ENCODE measurements at regions not wholly inside any gene's neighbourhood (a gene's known extent, or its start where the extent isn't known, plus 50 kb on each side); places are given as distances from the start of the nearest gene placed in this dataset.
"Not testable (repeated sequence)": the region's sequence is repeated elsewhere in the genome, so short reads cannot be mapped to it uniquely, and the experiment has no call there.

- ChIA-PET POLR2A (ENCODE audit: low non-redundant PET) (no interaction called here), CTCF (no interaction called here)
- H3K27ac ChIP-seq = no peak overlapping the region
- DNase-seq (ENCODE audit: low spot score) = no peak
- TF ChIP-seq CTCF (conservative IDR thresholded peaks at IDR 0.05; ENCODE audit: low read depth) = no peak
These were observed 421.5 kb upstream of the MDGA2 start for GRCh38 chr14:48096897-48097296.

- DNase-seq (ENCODE audit: low spot score) = no peak
- ChIA-PET POLR2A (ENCODE audit: low non-redundant PET) (no interaction called here), CTCF (no interaction called here)
- TF ChIP-seq CTCF (conservative IDR thresholded peaks at IDR 0.05; ENCODE audit: low read depth) = no peak
- H3K27ac ChIP-seq = no peak overlapping the region
These were observed 411.1 kb upstream of the MDGA2 start for GRCh38 chr14:48086516-48086915.

GRCh38 chr14:48075487-48075886 is 400.1 kb upstream of the MDGA2 start:
- H3K27ac ChIP-seq = no peak overlapping the region
- CTCF ChIA-PET = interaction anchor here (0.6 to 0.7 kb wide), 2 partner anchors 109 to 731 kb away, joined by 4 read pairs; no protein-coding TSS in a partner anchor
- TF ChIP-seq CTCF (conservative IDR thresholded peaks at IDR 0.05; ENCODE audit: low read depth) = no peak
- POLR2A ChIA-PET (ENCODE audit: low non-redundant PET) = no interaction called here
- DNase-seq (ENCODE audit: low spot score) = no peak

GRCh38 chr14:48052973-48053372 is 377.6 kb upstream of the MDGA2 start:
- DNase-seq (ENCODE audit: low spot score) = no peak
- TF ChIP-seq CTCF (conservative IDR thresholded peaks at IDR 0.05; ENCODE audit: low read depth) = no peak
- ChIA-PET POLR2A (ENCODE audit: low non-redundant PET) (no interaction called here), CTCF (no interaction called here)
- H3K27ac ChIP-seq = no peak overlapping the region

- no peak for DNase-seq (ENCODE audit: low spot score)
- no peak overlapping the region for H3K27ac ChIP-seq
- no peak for TF ChIP-seq CTCF (conservative IDR thresholded peaks at IDR 0.05; ENCODE audit: low read depth)
- CTCF ChIA-PET = no interaction called here
- POLR2A ChIA-PET (ENCODE audit: low non-redundant PET) = no interaction called here
These were observed 360.4 kb upstream of the MDGA2 start for GRCh38 chr14:48035836-48036235.

GRCh38 chr14:48027115-48027514 is 351.7 kb upstream of the MDGA2 start:
- ChIA-PET CTCF (no interaction called here), POLR2A (ENCODE audit: low non-redundant PET) (no interaction called here)
- no peak for DNase-seq (ENCODE audit: low spot score)
- no peak for TF ChIP-seq CTCF (conservative IDR thresholded peaks at IDR 0.05; ENCODE audit: low read depth)
- H3K27ac ChIP-seq = no peak overlapping the region

GRCh38 chr14:48023881-48024280 is 348.5 kb upstream of the MDGA2 start:
- ChIA-PET CTCF (no interaction called here), POLR2A (ENCODE audit: low non-redundant PET) (no interaction called here)
- H3K27ac ChIP-seq = no peak overlapping the region
- DNase-seq (ENCODE audit: low spot score) = no peak
- no peak for TF ChIP-seq CTCF (conservative IDR thresholded peaks at IDR 0.05; ENCODE audit: low read depth)

- DNase-seq (ENCODE audit: low spot score); CTCF ChIA-PET; H3K27ac ChIP-seq; POLR2A ChIA-PET (ENCODE audit: low non-redundant PET): not testable (repeated sequence)
These were observed 336.1 kb upstream of the MDGA2 start for GRCh38 chr14:48011484-48011883.
